GM12891 (cell line): ENCODE measurements at regions not wholly inside any gene's neighbourhood (a gene's known extent, or its start where the extent isn't known, plus 50 kb on each side); places are given as distances from the start of the nearest gene placed in this dataset.

Source experiments
- DNase-seq: peaks from one replicate; pipeline ENCODE4 v3.0.0; 2011; ENCODE audit warnings: low spot score; ENCODE audit not compliant: insufficient read length
- FAIRE-seq: peaks from 2 replicates; lab custom pipeline; 2011; peaks lifted over from hg19 to GRCh38; lab: Jason Lieb, UNC
- PAX5 ChIP-seq: IDR thresholded peaks from 2 replicates; pipeline ENCODE4 v1.6.1; 2011; ENCODE audit warnings: low read length, moderate library complexity, mild to moderate bottlenecking; ENCODE audit not compliant: insufficient read depth, severe bottlenecking
- POLR2A ChIP-seq: IDR thresholded peaks from 2 replicates; pipeline ENCODE4 v1.6.1; 2011; ENCODE audit warnings: low read depth, low read length, control low read depth
- POLR2AphosphoS5 ChIP-seq: IDR thresholded peaks from 2 replicates; pipeline ENCODE4 v1.6.1; 2011; ENCODE audit warnings: low read depth, low read length, control low read depth
- POU2F2 ChIP-seq: IDR thresholded peaks from 2 replicates; pipeline ENCODE4 v1.6.1; 2011; ENCODE audit warnings: low read depth, mild to moderate bottlenecking, control low read depth, low read length, moderate library complexity
- SPI1 ChIP-seq: IDR thresholded peaks from 2 replicates; pipeline ENCODE4 v1.6.1; 2011; ENCODE audit warnings: low read depth, low read length, control low read depth
- TAF1 ChIP-seq: IDR thresholded peaks from 2 replicates; pipeline ENCODE4 v1.6.1; 2011; ENCODE audit warnings: low read depth, low read length, control low read depth

DNA sequence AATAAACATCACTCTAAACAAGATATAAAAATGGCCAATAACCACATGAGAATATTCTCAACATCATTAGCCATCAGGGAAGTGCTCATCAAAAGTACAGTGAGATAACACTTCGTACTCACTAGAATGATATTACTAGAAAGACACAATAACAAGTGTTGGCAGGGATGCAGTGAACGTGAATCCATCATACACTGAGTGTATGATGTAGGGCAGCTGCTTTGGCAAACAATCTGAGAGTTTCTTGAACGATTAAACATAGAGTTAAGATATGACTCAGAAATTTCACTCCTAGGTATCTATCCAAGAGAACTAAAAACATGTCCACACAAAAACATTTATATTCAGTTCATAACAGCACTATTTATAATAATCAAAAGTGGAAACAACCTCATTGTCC is 368.9 kb downstream of the PID1 start:
- FAIRE-seq (no peak), DNase-seq (no peak)
- TF ChIP-seq POLR2AphosphoS5 (no peak), TAF1 (no peak)

DNA sequence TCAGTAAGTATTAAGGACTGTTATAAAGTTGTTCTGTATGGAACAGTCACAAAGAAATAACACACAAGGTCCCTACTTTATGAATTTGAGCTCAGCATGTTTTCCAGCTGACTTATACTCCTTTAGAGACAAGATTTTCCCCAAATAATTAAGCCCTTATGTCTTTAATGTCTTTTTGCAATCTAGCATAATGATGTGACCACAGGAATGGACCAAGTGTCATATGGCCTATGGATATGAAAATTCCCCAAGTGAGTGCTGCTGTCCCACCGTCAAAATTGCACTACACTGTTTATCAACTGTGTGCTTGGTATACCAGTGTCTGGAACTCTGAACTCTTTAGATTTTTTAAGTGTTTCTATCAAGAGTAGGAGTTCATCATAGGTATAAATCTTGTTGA is 369.6 kb downstream of the PID1 start:
- no peak for TF ChIP-seq PAX5
- no peak for TF ChIP-seq POLR2A
- no peak for TF ChIP-seq TAF1
- TF ChIP-seq SPI1, result no peak
- TF ChIP-seq POLR2AphosphoS5, result no peak
- no peak for TF ChIP-seq POU2F2
- FAIRE-seq, result no peak

DNA sequence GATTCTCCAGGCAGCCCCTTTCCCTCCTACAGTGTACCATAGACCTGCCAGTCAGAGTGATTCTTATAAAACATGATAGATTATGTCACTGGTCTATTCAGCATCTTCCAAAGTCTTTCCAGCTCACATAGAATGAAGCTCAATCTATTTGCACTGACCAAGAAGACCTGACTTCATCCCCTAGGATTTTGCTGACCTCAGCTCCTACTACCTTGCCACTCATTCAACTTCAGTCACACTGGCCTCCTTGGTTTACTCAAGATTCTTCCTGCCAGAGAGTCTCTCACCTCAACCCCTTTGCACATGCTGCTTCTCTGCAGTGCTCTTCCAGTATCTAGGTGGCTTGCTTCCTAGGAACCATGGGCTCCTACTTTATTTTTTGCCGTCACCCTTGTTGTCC is 392.9 kb downstream of the PID1 start:
- FAIRE-seq (no peak), DNase-seq (no peak)
- TF ChIP-seq PAX5 (no peak), TAF1 (no peak), SPI1 (no peak), POLR2A (no peak), POU2F2 (no peak), POLR2AphosphoS5 (no peak)

More for the DNA sequence above, 369.6 kb downstream of the PID1 start:
- no peak for DNase-seq

DNA sequence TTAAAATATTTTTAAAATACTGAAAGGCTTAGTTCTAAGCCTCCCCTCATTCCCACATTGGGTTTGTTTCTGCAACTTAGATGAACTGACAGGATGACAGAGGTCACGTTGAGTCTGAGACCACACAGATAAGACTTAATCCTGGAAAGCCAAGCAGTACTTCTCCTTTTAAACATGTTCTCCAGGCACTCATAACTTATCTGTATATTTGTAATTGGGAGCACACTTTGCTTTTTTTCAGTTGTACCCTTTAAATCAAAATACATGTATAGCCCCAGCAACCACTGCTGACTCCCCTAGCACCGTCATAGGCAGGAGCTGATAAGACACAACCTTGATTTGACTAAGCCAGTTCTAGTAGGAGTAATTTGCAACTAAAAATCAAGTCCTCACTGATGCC is 394.8 kb downstream of the PID1 start:
- TF ChIP-seq POU2F2, result no peak
- TF ChIP-seq PAX5, result no peak
- TF ChIP-seq SPI1, result no peak
- no peak for TF ChIP-seq TAF1
- TF ChIP-seq POLR2A, result no peak
- no peak for FAIRE-seq
- DNase-seq, result no peak

DNA sequence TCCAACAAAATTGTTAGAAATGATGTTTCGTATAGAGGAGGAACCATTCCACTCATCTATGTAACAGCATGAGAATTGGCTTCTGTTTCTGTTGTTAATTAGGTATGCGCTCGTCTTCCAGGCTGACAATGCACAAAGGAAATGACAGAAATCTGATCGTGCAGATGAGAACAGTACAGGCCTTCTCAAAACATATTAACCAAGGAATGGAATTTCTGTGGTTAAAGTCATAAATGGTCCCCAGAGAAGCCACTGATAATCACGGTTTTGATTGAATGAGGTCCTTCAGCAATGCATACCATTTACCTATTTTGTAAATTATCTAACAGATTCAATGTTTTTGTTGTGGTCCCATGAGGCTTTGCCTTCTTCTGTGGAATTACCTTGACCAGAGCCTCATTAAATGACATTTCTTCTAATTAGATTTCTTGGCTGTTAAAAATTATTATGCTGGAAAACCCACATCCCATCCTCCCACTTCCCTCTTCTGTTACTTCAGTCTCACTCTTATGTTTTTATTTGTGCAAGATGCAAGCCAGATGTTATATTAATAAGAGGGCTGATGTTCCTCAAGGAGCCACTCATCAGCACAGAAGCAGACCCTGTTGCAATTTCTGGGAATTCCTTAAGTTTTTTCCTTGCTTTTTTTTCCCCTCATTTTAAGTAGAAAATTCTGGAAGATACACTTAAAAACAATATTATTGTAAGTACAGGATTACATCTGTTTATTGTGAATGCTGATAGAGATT is 395.8 kb downstream of the PID1 start:
- DNase-seq, result no peak
- no peak for TF ChIP-seq PAX5
- TF ChIP-seq POLR2AphosphoS5, result no peak
- TF ChIP-seq SPI1, result no peak
- TF ChIP-seq POU2F2, result no peak
- TF ChIP-seq TAF1, result no peak
- no peak for TF ChIP-seq POLR2A
- no peak for FAIRE-seq

DNA sequence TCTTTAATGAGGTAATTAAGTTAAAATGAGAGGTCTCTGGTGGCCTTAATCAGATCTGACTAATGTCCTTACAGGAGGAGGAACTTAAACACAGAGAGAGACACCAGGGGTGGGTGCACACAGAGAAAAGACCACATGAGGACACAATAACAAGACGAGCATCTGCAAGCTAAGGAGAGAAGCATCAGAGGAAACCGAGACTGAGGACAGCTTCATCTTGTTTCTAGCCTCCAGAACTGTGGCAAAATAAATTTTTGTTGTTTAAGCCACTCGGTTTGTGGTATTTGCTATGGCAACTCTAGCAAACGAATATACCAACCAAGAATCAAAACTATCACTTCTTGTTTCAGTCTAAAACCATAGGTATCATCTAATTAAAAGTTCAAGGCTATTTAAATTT is 400.1 kb downstream of the PID1 start:
- no peak for DNase-seq
- no peak for FAIRE-seq
- no peak for TF ChIP-seq PAX5
- no peak for TF ChIP-seq SPI1
- TF ChIP-seq POLR2A, result no peak

DNA sequence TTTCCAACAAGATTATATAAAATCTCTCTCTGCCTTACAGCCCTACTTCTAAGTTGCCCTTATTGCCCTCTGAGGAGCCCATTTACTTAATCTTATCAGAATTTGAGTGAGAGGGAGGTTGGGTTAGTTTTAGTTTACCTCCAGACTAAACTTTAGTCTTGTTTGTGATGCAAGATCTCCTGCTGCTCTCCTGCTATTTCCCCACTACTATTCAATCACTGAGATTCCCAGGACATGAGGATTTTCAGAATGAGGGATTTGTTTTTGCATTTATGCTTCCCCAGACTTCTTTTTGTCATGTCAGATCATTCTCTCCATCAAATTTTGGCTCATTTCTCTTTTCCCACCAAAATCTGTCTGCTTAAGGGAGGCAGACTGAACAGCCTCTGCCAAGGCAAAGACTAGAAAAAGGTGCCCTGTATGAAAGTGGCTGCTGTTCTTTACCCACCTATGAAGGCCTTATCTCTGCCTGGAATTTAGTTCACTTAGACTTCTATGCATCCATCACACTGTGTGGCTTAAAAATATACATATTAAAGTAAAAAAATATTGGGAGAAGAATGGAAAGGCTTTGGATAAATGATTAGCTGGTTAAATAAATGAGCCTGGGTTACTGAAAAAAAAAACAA is 401.3 kb downstream of the PID1 start:
- TF ChIP-seq POLR2A (no peak), TAF1 (no peak), POLR2AphosphoS5 (no peak), PAX5 (no peak), SPI1 (no peak), POU2F2 (no peak)
- FAIRE-seq (no peak), DNase-seq (no peak)

DNA sequence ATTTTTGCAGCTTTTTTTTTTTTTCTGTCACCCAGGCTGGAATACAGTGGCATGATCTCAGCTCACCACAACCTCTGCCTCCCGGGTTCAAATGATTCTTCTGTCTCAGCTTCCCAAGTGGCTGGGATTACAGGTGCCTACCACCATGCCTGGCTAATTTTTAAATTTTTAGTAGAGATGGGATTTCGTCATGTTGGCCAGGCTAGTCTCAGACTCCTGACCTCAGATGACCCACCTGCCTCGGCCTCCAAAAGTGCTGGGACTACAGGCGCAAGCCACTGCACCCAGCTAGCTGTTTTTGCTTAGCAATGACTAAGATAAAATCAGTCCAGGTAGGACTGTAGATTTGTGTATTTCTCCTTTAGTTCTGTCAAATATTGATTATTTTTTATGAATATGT is 403.7 kb downstream of the PID1 start:
- TF ChIP-seq POLR2A (no peak), PAX5 (no peak), SPI1 (no peak), POLR2AphosphoS5 (no peak), POU2F2 (no peak), TAF1 (no peak)
- DNase-seq, result no peak
- no peak for FAIRE-seq

DNA sequence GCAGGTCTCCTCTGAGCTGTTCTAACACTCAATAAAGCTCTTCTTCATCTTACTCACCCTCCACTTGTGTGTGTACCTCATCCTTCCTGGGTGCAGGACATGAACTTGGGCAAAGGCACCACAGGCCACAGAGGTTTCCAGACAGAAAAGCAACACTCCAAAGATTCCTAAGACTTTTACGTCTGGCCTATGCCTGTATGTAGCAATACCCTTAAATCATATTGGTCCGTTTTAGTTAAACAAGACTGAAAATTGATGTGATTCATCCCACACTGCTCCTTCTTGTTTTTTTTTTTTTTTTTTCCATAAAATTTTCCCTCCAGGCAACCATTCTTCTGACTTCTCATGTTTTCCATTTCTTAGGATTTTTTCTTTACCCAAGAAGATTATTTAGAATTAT is 404.3 kb downstream of the PID1 start:
- no peak for FAIRE-seq
- TF ChIP-seq TAF1, result no peak
- no peak for TF ChIP-seq POU2F2
- no peak for TF ChIP-seq PAX5
- TF ChIP-seq POLR2A, result no peak
- TF ChIP-seq SPI1, result no peak
- no peak for TF ChIP-seq POLR2AphosphoS5
- no peak for DNase-seq

DNA sequence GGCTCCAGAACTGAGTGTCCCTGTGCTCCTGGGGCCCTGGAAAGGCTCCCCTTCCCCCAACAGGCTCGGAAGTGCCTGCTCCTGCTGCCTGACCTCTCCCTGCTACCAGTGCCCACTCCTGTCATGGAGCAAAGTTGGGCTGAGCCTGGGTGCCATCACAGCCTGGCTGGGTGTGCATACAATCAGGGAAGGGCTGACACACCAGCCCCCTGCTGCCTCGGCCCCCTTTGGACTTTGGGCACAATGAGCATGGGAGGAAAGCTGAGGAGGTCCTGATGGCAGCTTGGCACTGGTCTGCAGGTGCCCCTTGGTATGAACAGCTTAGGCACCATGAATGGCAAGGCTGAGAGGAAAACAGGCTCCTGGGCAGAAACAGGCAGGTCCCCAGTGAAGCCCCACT is 405.0 kb downstream of the PID1 start:
- no peak for FAIRE-seq
- DNase-seq, result no peak
- no peak for TF ChIP-seq SPI1
- no peak for TF ChIP-seq TAF1
- no peak for TF ChIP-seq POU2F2
- no peak for TF ChIP-seq PAX5
- TF ChIP-seq POLR2AphosphoS5, result no peak
- TF ChIP-seq POLR2A, result no peak
